Adrenal gland (tissue), 9 donors: ENCODE measurements at regions not wholly inside any gene's neighbourhood (a gene's known extent, or its start where the extent isn't known, plus 50 kb on each side); places are given as distances from the start of the nearest gene placed in this dataset.

ENCODE experiments used
- DNase-seq, 7 donors: peaks; one replicate each; pipeline ENCODE4 v3.0.0-alpha.2; 2019 to 2020
- H3K27ac ChIP-seq, 5 donors: fragments of 200-600 bp; sonication (generic) in 4 of 5; 1 replicate in 3 of 5; 2 replicates in 2 of 5; pipeline versions ENCODE4 v1.5.1 to v1.8.0; 2016 to 2020; ENCODE audit warnings: mild to moderate bottlenecking in 1 of 5
- H3K27me3 ChIP-seq: fragments of 200-600 bp; 2 replicates; pipeline ENCODE4 v1.8.0; 2021
- H3K36me3 ChIP-seq, 2 donors: fragments of 200-600 bp; replicated peaks in 1 of 2; 1 replicate in 1 of 2; 2 replicates in 1 of 2; pipeline versions ENCODE4 v1.5.1 to v1.8.0; 2018 to 2022
- H3K4me1 ChIP-seq, 2 donors: fragments of 200-600 bp; replicated peaks in 1 of 2; 1 replicate in 1 of 2; 2 replicates in 1 of 2; pipeline versions ENCODE4 v1.5.1 to v1.8.0; 2018 to 2021
- H3K4me3 ChIP-seq, 4 donors: fragments of 200-600 bp; sonication (generic) in 3 of 4; one replicate each; pipeline ENCODE4 v1.5.1; 2016 to 2018
- H3K9me3 ChIP-seq, 3 donors: fragments of 200-600 bp; sonication (generic) in 1 of 3; replicated peaks in 1 of 3; 1 replicate in 2 of 3; 2 replicates in 1 of 3; pipeline versions ENCODE4 v1.5.1 to v1.8.0; 2016 to 2021
- CTCF ChIP-seq, 6 experiments: fragments of 450-650 bp in 4 of 6; fragments of 200-600 bp in 2 of 6; sonication (generic) in 1 of 6; IDR thresholded peaks; 1 replicate in 5 of 6; 2 replicates in 1 of 6; pipeline versions ENCODE4 v1.5.1 to v1.8.0; 2016 to 2021; ENCODE audit warnings: antibody characterized with exemption in 6 of 6, mild to moderate bottlenecking in 2 of 6, moderate library complexity in 1 of 6
- POLR2A ChIP-seq, 2 donors: fragments of 450-650 bp; IDR thresholded peaks; one replicate each; pipeline ENCODE4 v1.6.1; 2017; ENCODE audit warnings: antibody characterized with exemption in 2 of 2, mild to moderate bottlenecking in 2 of 2, moderate library complexity in 1 of 2
- WGBS, 4 donors: extraction: QIAGEN DNeasy Blood & Tissue Kit in 2 of 4; methylation state at CpG; one replicate each; pipeline versions ENCODE4 v1.1.5 to v1.1.7; 2013 to 2017; 5-methylcytosine and 5-hydroxymethylcytosine counted together
- intact Hi-C, 2 donors: fragments of 100-400 bp; cut with DNase I; formaldehyde crosslinking; loops; one replicate each; pipeline versions ENCODE4 v1.14.1 to v1.15.0; 2022 to 2023
- donor health status: healthy with polysubstance abuse.
- donor health status: Bipolar disorder and iron deficiency.
- donor health status: DM: yes; HTN: yes; CAD: no.
- donor health status: DM: no; HTN: no; CAD: no.
- donor health status: DM: no; HTN: no; CAD: no.

DNA sequence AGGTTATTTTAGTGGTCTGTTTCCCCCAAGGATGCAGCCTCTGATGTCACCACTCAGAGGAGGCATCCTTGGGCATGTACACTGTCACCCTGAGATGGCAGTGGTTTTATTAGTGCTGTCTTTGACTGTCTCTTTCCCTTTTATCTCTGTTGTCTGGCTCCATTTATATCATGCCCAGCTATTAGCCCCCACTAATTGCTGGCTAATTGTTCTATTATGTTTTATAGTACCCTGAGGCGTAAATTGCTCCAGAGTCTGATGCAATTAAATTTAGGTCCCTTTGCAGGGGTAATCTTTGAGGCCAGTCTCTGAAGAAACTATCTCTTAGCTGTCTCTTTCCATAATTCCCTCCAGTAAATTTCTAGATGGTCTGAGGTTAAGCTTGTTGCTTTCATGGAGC is 301.0 kb upstream of the KLHL29 start:
- Histone ChIP-seq H3K4me3 (no peak overlapping the region), H3K4me1 (no peaks in the 10 kb centered on the region), H3K9me3 (no peaks in the 10 kb centered on the region), H3K27me3 (no peaks in the 10 kb centered on the region), H3K36me3 (no peaks in the 10 kb centered on the region), H3K27ac (no peak overlapping the region)
- TF ChIP-seq POLR2A (IDR thresholded peaks at IDR 0.05) (no peak), CTCF (IDR thresholded peaks at IDR 0.05) (no peak)
- intact Hi-C loops, result no loop called here
- WGBS, 4 donors, result 71 to 90% (median 82%) methylated on average over 1 of the region's 1 CpG
- DNase-seq, result no peak

DNA sequence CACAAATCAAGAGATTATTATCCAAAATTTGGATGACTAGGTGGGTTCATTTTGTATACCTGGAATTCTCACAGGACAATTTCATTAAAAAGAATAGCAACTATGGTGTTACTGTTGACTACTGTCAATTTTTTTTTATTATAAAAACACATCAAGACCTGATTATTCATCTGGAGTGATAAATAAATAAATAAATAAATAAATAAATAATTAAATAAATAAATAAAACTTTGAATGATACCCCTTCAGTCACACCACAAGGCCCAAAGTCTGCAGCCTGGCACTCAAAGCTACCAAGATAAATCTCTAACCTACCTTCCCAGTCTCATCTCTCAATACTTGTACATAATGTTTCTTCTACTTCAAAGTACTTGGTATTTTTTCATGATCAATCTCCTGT is 294.0 kb upstream of the KLHL29 start:
- Histone ChIP-seq H3K27me3 (no peaks in the 10 kb centered on the region), H3K9me3 (no peaks in the 10 kb centered on the region), H3K4me3 (no peak overlapping the region), H3K36me3 (no peaks in the 10 kb centered on the region), H3K4me1 (no peaks in the 10 kb centered on the region), H3K27ac (no peak overlapping the region)
- no peak for DNase-seq
- intact Hi-C loops, result no loop called here
- no peak for TF ChIP-seq POLR2A (IDR thresholded peaks at IDR 0.05)
- TF ChIP-seq CTCF (IDR thresholded peaks at IDR 0.05), result no peak

DNA sequence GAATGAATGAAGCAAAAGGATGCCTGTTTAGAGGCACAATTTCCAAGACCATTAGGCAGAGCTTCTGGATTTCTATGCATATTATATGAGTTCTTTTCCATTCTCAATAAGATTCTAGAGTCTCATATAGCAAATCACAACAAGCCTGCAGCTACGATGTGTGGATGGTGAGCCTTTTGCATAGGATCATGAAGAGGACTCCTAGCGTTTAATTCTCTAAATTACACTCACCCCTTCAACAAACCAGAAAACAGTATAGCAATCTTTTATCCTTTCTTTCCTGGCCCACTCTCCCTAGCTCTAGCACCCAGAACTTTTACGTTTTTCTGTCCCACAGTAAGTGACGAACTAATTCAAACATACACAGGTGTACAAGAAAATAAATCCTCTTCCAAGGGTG is 293.1 kb upstream of the KLHL29 start:
- intact Hi-C loops, result no loop called here
- no peaks in the 10 kb centered on the region for H3K4me1 ChIP-seq
- no peaks in the 10 kb centered on the region for H3K36me3 ChIP-seq
- no peak for DNase-seq
- 68 to 74% (median 71%) methylated on average over 4 of the region's 4 CpGs for WGBS, 4 donors
- H3K27ac ChIP-seq, result no peak overlapping the region
- TF ChIP-seq CTCF (IDR thresholded peaks at IDR 0.05) (no peak), POLR2A (IDR thresholded peaks at IDR 0.05) (no peak)
- no peak overlapping the region for H3K4me3 ChIP-seq
- no peaks in the 10 kb centered on the region for H3K27me3 ChIP-seq
- no peaks in the 10 kb centered on the region for H3K9me3 ChIP-seq

GRCh38 chr2:23092831-23093230 is 292.1 kb upstream of the KLHL29 start:
- no peak for DNase-seq
- intact Hi-C loops, result no loop called here
- Histone ChIP-seq H3K27ac (no peak overlapping the region), H3K9me3 (no peaks in the 10 kb centered on the region), H3K36me3 (no peaks in the 10 kb centered on the region), H3K4me3 (no peak overlapping the region), H3K4me1 (no peaks in the 10 kb centered on the region), H3K27me3 (no peaks in the 10 kb centered on the region)
- 50 to 56% (median 54%) methylated on average over 3 of the region's 3 CpGs for WGBS, 4 donors
- TF ChIP-seq CTCF (IDR thresholded peaks at IDR 0.05) (no peak), POLR2A (IDR thresholded peaks at IDR 0.05) (no peak)
